Peyer's patch (tissue), 4 donors: ENCODE measurements at regions not wholly inside any gene's neighbourhood (a gene's known extent, or its start where the extent isn't known, plus 50 kb on each side); places are given as distances from the start of the nearest gene placed in this dataset.

Source experiments
- CTCF ChIP-seq, 6 experiments: fragments of 450-650 bp in 4 of 6; fragments of 200-600 bp in 2 of 6; sonication (generic) in 1 of 6; IDR thresholded peaks; one replicate each; pipeline ENCODE4 v1.5.1; 2017 to 2019; ENCODE audit warnings: antibody characterized with exemption in 6 of 6, mild to moderate bottlenecking in 3 of 6, moderate library complexity in 1 of 6
- POLR2A ChIP-seq, 2 donors: fragments of 450-650 bp; IDR thresholded peaks; one replicate each; pipeline ENCODE4 v1.5.1; 2017; ENCODE audit warnings: antibody characterized with exemption in 2 of 2, mild to moderate bottlenecking in 2 of 2, moderate library complexity in 2 of 2

GRCh38 chr6:104574135-104574750 lies 285.5 kb downstream of the HACE1 start:
- no peak for TF ChIP-seq CTCF (IDR thresholded peaks at IDR 0.05)
- no peak for TF ChIP-seq POLR2A (IDR thresholded peaks at IDR 0.05)
